ENCODE measurements at regions not wholly inside any gene's neighbourhood (a gene's known extent, or its start where the extent isn't known, plus 50 kb on each side); places are given as distances from the start of the nearest gene placed in this dataset.
"Not testable (repeated sequence)": the region's sequence is repeated elsewhere in the genome, so short reads cannot be mapped to it uniquely, and the experiment has no call there.

- DNase-seq (ENCODE audit: low spot score): not testable (repeated sequence)
These were observed 776.8 kb upstream of the TPTE start for GRCh38 chr21:9744593-9744992.

GRCh38 chr21:9745457-9746108, 775.8 kb upstream of the TPTE start:
- not testable (repeated sequence) for DNase-seq (ENCODE audit: low spot score)

- DNase-seq (ENCODE audit: low spot score): not testable (repeated sequence)
These were observed 775.1 kb upstream of the TPTE start for GRCh38 chr21:9746311-9746710.

GRCh38 chr21:9746831-9747606, 774.4 kb upstream of the TPTE start:
- DNase-seq (ENCODE audit: low spot score): not testable (repeated sequence)

GRCh38 chr21:9747870-9748269, 773.5 kb upstream of the TPTE start:
- not testable (repeated sequence) for DNase-seq (ENCODE audit: low spot score)

GRCh38 chr21:9748451-9748850, 772.9 kb upstream of the TPTE start:
- not testable (repeated sequence) for DNase-seq (ENCODE audit: low spot score)

- DNase-seq (ENCODE audit: low spot score): not testable (repeated sequence)
These were observed 771.6 kb upstream of the TPTE start for GRCh38 chr21:9749741-9750230.

GRCh38 chr21:9750341-9751086, 770.9 kb upstream of the TPTE start:
- no peak for DNase-seq (ENCODE audit: low spot score)

- DNase-seq (ENCODE audit: low spot score): not testable (repeated sequence)
These were observed 770.2 kb upstream of the TPTE start for GRCh38 chr21:9751087-9751585.

- DNase-seq (ENCODE audit: low spot score): not testable (repeated sequence)
These were observed 769.4 kb upstream of the TPTE start for GRCh38 chr21:9752028-9752427.

- not testable (repeated sequence) for DNase-seq (ENCODE audit: low spot score)
These were observed 767.9 kb upstream of the TPTE start for GRCh38 chr21:9753441-9753840.

GRCh38 chr21:9753943-9754342, 767.4 kb upstream of the TPTE start:
- DNase-seq (ENCODE audit: low spot score): no peak

GRCh38 chr21:9754434-9754833, 766.9 kb upstream of the TPTE start:
- DNase-seq (ENCODE audit: low spot score): not testable (repeated sequence)

- DNase-seq (ENCODE audit: low spot score): no peak
These were observed 765.8 kb upstream of the TPTE start for GRCh38 chr21:9755611-9756010.

- no peak for DNase-seq (ENCODE audit: low spot score)
These were observed 764.7 kb upstream of the TPTE start for GRCh38 chr21:9756677-9757076.

- DNase-seq (ENCODE audit: low spot score): not testable (repeated sequence)
These were observed 764.3 kb upstream of the TPTE start for GRCh38 chr21:9757118-9757517.

- DNase-seq (ENCODE audit: low spot score): not testable (repeated sequence)
These were observed 763.8 kb upstream of the TPTE start for GRCh38 chr21:9757572-9757971.

- DNase-seq (ENCODE audit: low spot score): no peak
These were observed 763.2 kb upstream of the TPTE start for GRCh38 chr21:9758141-9758540.

- DNase-seq (ENCODE audit: low spot score): no peak
These were observed 762.5 kb upstream of the TPTE start for GRCh38 chr21:9758888-9759287.

GRCh38 chr21:9759972-9760371, 761.4 kb upstream of the TPTE start:
- no peak for DNase-seq (ENCODE audit: low spot score)

GRCh38 chr21:9760398-9761074, 760.8 kb upstream of the TPTE start:
- DNase-seq (ENCODE audit: low spot score): no peak

All from SK-N-DZ (cell line).